Peyer's patch (tissue), 4 donors: ENCODE measurements at regions not wholly inside any gene's neighbourhood (a gene's known extent, or its start where the extent isn't known, plus 50 kb on each side); places are given as distances from the start of the nearest gene placed in this dataset.

ENCODE experiments used
- DNase-seq, 3 donors: peaks; one replicate each; pipeline ENCODE4 v3.0.0-alpha.2; 2017 to 2019
- H3K27ac ChIP-seq, 4 donors: fragments of 200-600 bp; sonication (generic); one replicate each; pipeline ENCODE4 v1.5.1; 2016 to 2019
- H3K27me3 ChIP-seq, 2 donors: fragments of 200-600 bp; sonication (generic); one replicate each; pipeline ENCODE4 v1.5.1; 2019
- H3K36me3 ChIP-seq, 3 donors: fragments of 200-600 bp; sonication (generic); one replicate each; pipeline ENCODE4 v1.5.1; 2016 to 2019
- H3K4me1 ChIP-seq, 4 donors: fragments of 200-600 bp; sonication (generic); one replicate each; pipeline ENCODE4 v1.5.1; 2016 to 2019
- H3K4me3 ChIP-seq, 4 donors: fragments of 200-600 bp; sonication (generic); 1 replicate in 3 of 4; 2 replicates in 1 of 4; pipeline ENCODE4 v1.5.1; 2016 to 2019; ENCODE audit warnings: mild to moderate bottlenecking in 1 of 4
- H3K9me3 ChIP-seq, 4 donors: fragments of 200-600 bp; sonication (generic); one replicate each; pipeline ENCODE4 v1.5.1; 2016 to 2019; ENCODE audit warnings: mild to moderate bottlenecking in 1 of 4
- POLR2A ChIP-seq, 2 donors: fragments of 450-650 bp; IDR thresholded peaks; one replicate each; pipeline ENCODE4 v1.5.1; 2017; ENCODE audit warnings: antibody characterized with exemption in 2 of 2, mild to moderate bottlenecking in 2 of 2, moderate library complexity in 2 of 2
- TF ChIP-seq, protein P1 (sequence below), 6 experiments: fragments of 450-650 bp in 4 of 6; fragments of 200-600 bp in 2 of 6; sonication (generic) in 1 of 6; IDR thresholded peaks; one replicate each; pipeline ENCODE4 v1.5.1; 2017 to 2019; ENCODE audit warnings: antibody characterized with exemption in 6 of 6, mild to moderate bottlenecking in 3 of 6, moderate library complexity in 1 of 6

DNA sequence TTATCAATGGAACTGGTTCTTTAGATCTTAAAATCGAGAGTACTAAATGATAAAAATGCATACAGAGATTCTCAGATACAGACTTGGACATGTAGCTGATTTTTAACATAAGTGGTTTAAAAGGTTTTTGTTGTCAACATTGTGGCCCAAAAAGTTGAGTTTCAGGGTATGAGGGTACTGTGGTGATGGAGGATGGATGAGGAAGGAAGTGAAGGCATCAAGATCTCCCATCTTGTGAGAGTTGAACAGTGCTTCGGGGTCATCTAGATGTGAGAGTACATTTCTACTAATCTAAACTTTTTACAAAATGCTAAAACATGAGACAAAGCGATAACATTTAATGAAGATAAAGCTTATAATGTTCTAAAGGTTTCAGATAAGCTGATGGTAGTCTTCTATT is 452.6 kb downstream of the PCNX1 start:
- TF ChIP-seq, protein P1, sequence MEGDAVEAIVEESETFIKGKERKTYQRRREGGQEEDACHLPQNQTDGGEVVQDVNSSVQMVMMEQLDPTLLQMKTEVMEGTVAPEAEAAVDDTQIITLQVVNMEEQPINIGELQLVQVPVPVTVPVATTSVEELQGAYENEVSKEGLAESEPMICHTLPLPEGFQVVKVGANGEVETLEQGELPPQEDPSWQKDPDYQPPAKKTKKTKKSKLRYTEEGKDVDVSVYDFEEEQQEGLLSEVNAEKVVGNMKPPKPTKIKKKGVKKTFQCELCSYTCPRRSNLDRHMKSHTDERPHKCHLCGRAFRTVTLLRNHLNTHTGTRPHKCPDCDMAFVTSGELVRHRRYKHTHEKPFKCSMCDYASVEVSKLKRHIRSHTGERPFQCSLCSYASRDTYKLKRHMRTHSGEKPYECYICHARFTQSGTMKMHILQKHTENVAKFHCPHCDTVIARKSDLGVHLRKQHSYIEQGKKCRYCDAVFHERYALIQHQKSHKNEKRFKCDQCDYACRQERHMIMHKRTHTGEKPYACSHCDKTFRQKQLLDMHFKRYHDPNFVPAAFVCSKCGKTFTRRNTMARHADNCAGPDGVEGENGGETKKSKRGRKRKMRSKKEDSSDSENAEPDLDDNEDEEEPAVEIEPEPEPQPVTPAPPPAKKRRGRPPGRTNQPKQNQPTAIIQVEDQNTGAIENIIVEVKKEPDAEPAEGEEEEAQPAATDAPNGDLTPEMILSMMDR (IDR thresholded peaks at IDR 0.05), result no peak
- no peak for TF ChIP-seq POLR2A (IDR thresholded peaks at IDR 0.05)
- Histone ChIP-seq H3K4me1 (peaks cover 0 to 27% (median 4%) of the 10 kb centered on the region in 4 donors), H3K4me3 (no peak overlapping the region), H3K9me3 (no peaks in the 10 kb centered on the region), H3K27me3 (no peaks in the 10 kb centered on the region), H3K36me3 (no peaks in the 10 kb centered on the region), H3K27ac (no peak overlapping the region)
- no peak for DNase-seq

GRCh38 chr14:71361336-71361735 is 454.1 kb downstream of the PCNX1 start:
- TF ChIP-seq POLR2A (IDR thresholded peaks at IDR 0.05), result no peak
- TF ChIP-seq, protein P1 (IDR thresholded peaks at IDR 0.05), result no peak
- no peak for DNase-seq
- peak overlapping the region in 2 of 4 donors; percentile 16 to 56 for H3K27ac ChIP-seq
- no peaks in the 10 kb centered on the region for H3K36me3 ChIP-seq
- no peaks in the 10 kb centered on the region for H3K27me3 ChIP-seq
- H3K4me3 ChIP-seq, result no peak overlapping the region
- no peaks in the 10 kb centered on the region for H3K9me3 ChIP-seq
- H3K4me1 ChIP-seq, result peaks cover 0 to 15% (median 0%) of the 10 kb centered on the region in 4 donors

- no peak for DNase-seq
- Histone ChIP-seq H3K4me3 (no peak overlapping the region), H3K36me3 (no peaks in the 10 kb centered on the region)
Observed at GRCh38 chr14:71361874-71362273, 454.6 kb downstream of the PCNX1 start.

DNA sequence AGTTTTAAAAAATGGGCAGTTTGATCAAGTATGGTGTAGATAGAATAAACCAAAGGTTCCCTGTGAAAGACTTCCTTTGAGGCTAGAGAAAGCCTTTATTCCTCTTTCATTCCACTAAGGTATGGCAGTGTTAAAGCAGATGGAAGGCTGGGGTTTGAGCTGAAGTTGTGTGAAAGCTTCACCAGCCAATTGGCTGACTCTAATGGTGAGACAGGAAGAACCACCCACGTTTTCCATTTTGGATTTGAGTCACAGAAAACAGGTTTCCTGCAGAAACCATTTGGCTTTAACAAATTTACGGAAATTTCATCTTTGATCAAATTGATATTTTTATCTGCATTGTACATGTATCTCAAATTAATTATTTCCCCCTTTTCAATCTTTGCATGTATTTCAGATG is 455.0 kb downstream of the PCNX1 start:
- Histone ChIP-seq H3K27ac (no peak overlapping the region), H3K9me3 (no peaks in the 10 kb centered on the region), H3K27me3 (no peaks in the 10 kb centered on the region), H3K4me3 (no peak overlapping the region), H3K36me3 (no peaks in the 10 kb centered on the region), H3K4me1 (peaks cover 0 to 15% (median 0%) of the 10 kb centered on the region in 4 donors)
- no peak for DNase-seq
- TF ChIP-seq POLR2A (IDR thresholded peaks at IDR 0.05), result no peak
- TF ChIP-seq, protein P1 (IDR thresholded peaks at IDR 0.05), result no peak

More at GRCh38 chr14:71361874-71362273, 454.6 kb downstream of the PCNX1 start:
- TF ChIP-seq POLR2A (IDR thresholded peaks at IDR 0.05), result no peak
- TF ChIP-seq, protein P1 (IDR thresholded peaks at IDR 0.05), result no peak
- Histone ChIP-seq H3K4me1 (peaks cover 0 to 15% (median 0%) of the 10 kb centered on the region in 4 donors), H3K9me3 (no peaks in the 10 kb centered on the region), H3K27ac (no peak overlapping the region), H3K27me3 (no peaks in the 10 kb centered on the region)

GRCh38 chr14:71362920-71363584 is 455.8 kb downstream of the PCNX1 start:
- H3K27ac ChIP-seq, result peak overlapping the region; percentile 3 to 32 (median 20)
- no peak for DNase-seq

More at GRCh38 chr14:71362920-71363584, 455.8 kb downstream of the PCNX1 start:
- TF ChIP-seq, protein P1 (IDR thresholded peaks at IDR 0.05), result no peak
- no peak for TF ChIP-seq POLR2A (IDR thresholded peaks at IDR 0.05)
- Histone ChIP-seq H3K9me3 (no peaks in the 10 kb centered on the region), H3K27me3 (no peaks in the 10 kb centered on the region), H3K4me1 (peaks cover 0 to 15% (median 0%) of the 10 kb centered on the region in 4 donors), H3K36me3 (no peaks in the 10 kb centered on the region), H3K4me3 (no peak overlapping the region)
